ENCODE measurements at regions not wholly inside any gene's neighbourhood (a gene's known extent, or its start where the extent isn't known, plus 50 kb on each side); places are given as distances from the start of the nearest gene placed in this dataset.

DNA sequence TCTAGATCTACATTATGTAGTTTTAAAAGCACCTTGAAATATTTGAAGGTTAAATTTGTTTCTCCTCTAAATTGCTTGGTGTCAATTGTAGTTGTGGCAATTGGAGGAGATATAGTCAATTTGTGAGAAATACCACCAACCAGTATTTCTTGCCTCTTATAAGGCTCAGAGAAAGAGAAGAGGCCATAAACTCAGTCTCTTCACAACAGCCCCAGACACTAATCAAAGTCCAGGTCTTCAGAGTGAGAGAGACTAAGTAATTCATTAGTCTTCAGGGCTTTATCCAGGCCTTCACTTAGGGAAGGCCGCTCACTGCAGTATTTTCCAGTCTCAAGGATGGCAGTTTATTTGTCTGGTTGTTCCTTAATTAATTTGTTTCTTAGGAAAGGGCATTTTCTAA lies 168.0 kb upstream of the RGMB start:
- H3K4me1 Mint-ChIP-seq (ENCODE audit: low read depth) = peaks cover 22% of the 10 kb centered on the region
- no peaks in the 10 kb centered on the region for H3K27me3 Mint-ChIP-seq (ENCODE audit: low read depth)
- no peak overlapping the region for H3K27ac Mint-ChIP-seq (ENCODE audit: unreplicated experiment)
- no peak for DNase-seq (ENCODE audit: low spot score)
- TF ChIP-seq, protein P1, sequence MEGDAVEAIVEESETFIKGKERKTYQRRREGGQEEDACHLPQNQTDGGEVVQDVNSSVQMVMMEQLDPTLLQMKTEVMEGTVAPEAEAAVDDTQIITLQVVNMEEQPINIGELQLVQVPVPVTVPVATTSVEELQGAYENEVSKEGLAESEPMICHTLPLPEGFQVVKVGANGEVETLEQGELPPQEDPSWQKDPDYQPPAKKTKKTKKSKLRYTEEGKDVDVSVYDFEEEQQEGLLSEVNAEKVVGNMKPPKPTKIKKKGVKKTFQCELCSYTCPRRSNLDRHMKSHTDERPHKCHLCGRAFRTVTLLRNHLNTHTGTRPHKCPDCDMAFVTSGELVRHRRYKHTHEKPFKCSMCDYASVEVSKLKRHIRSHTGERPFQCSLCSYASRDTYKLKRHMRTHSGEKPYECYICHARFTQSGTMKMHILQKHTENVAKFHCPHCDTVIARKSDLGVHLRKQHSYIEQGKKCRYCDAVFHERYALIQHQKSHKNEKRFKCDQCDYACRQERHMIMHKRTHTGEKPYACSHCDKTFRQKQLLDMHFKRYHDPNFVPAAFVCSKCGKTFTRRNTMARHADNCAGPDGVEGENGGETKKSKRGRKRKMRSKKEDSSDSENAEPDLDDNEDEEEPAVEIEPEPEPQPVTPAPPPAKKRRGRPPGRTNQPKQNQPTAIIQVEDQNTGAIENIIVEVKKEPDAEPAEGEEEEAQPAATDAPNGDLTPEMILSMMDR (IDR thresholded peaks at IDR 0.05) = no peak
- H3K9me3 Mint-ChIP-seq (ENCODE audit: low read depth) = no peaks in the 10 kb centered on the region
- no peak overlapping the region for H3K4me3 Mint-ChIP-seq (ENCODE audit: unreplicated experiment)
- no peaks in the 10 kb centered on the region for H3K36me3 Mint-ChIP-seq (ENCODE audit: low read depth)

DNA sequence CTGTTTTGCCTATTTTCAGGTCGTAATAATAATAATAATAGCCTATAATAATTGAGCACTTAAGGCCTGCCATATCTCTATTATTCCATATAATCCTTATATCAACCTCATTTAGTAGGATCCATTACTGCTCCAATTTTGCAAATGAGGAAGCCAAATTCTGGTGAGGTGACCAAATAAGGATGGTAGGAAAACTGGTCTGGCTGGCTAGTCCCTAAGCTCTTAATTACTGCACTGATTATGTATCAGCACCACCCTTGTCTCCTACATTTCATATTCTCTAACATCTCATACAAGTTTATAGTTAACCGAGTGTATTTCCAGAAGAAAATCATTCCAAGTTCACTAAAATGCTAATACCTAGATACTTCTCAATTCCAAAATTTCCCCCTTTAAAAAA lies 166.5 kb upstream of the RGMB start:
- TF ChIP-seq, protein P1 (IDR thresholded peaks at IDR 0.05) = no peak
- no peaks in the 10 kb centered on the region for H3K36me3 Mint-ChIP-seq (ENCODE audit: low read depth)
- H3K27me3 Mint-ChIP-seq (ENCODE audit: low read depth) = no peaks in the 10 kb centered on the region
- no peak overlapping the region for H3K27ac Mint-ChIP-seq (ENCODE audit: unreplicated experiment)
- H3K9me3 Mint-ChIP-seq (ENCODE audit: low read depth) = no peaks in the 10 kb centered on the region
- no peak overlapping the region for H3K4me3 Mint-ChIP-seq (ENCODE audit: unreplicated experiment)
- DNase-seq (ENCODE audit: low spot score) = no peak
- H3K4me1 Mint-ChIP-seq (ENCODE audit: low read depth) = peaks cover 22% of the 10 kb centered on the region

DNA sequence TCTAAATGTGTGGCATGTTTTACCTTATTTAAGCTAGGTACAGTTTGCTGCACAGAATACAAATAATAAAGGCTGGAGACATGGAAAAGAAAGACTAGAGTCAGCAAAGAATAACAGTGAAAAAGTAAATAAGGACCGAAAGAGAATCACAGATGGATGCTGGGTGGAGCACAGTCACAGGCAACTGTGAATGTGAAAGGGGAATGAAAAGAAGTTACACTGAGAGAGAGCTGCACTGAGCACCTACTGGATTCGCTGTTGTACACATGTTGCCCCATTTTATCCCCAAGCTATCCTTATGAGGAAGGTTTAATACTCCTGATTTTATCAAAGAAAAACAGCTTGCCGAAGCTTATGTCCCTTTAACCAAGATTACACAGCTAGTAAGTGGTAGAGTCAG lies 165.4 kb upstream of the RGMB start:
- no peaks in the 10 kb centered on the region for H3K36me3 Mint-ChIP-seq (ENCODE audit: low read depth)
- no peak overlapping the region for H3K4me3 Mint-ChIP-seq (ENCODE audit: unreplicated experiment)
- no peak for DNase-seq (ENCODE audit: low spot score)
- TF ChIP-seq, protein P1 (IDR thresholded peaks at IDR 0.05) = no peak
- no peak overlapping the region for H3K27ac Mint-ChIP-seq (ENCODE audit: unreplicated experiment)
- H3K4me1 Mint-ChIP-seq (ENCODE audit: low read depth) = peaks cover 14% of the 10 kb centered on the region
- no peaks in the 10 kb centered on the region for H3K9me3 Mint-ChIP-seq (ENCODE audit: low read depth)
- H3K27me3 Mint-ChIP-seq (ENCODE audit: low read depth) = no peaks in the 10 kb centered on the region

DNA sequence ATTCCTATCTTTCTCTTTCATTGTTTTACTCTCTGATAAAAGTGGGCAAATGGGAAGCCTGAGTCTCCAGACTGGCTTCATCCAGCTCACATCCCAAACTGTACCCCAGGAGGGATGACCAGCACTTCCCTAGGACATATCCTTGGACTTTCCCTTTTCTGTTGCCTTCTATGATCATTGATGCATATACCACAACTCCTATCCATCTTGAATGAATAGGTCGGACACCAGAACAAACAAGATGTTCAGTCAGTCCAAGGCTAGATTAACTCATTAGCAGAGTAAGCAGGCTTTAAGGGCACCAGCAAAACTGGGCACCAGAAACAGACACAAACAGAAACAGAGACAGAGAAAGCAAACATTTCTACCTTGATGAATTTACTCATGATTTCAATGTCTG lies 159.1 kb upstream of the RGMB start:
- Mint-ChIP-seq H3K9me3 (ENCODE audit: low read depth) (no peaks in the 10 kb centered on the region), H3K27me3 (ENCODE audit: low read depth) (no peaks in the 10 kb centered on the region), H3K4me1 (ENCODE audit: low read depth) (no peaks in the 10 kb centered on the region), H3K4me3 (ENCODE audit: unreplicated experiment) (no peak overlapping the region), H3K36me3 (ENCODE audit: low read depth) (peaks cover 2% of the 10 kb centered on the region), H3K27ac (ENCODE audit: unreplicated experiment) (no peak overlapping the region)
- no peak for DNase-seq (ENCODE audit: low spot score)
- TF ChIP-seq, protein P1 (IDR thresholded peaks at IDR 0.05) = no peak

DNA sequence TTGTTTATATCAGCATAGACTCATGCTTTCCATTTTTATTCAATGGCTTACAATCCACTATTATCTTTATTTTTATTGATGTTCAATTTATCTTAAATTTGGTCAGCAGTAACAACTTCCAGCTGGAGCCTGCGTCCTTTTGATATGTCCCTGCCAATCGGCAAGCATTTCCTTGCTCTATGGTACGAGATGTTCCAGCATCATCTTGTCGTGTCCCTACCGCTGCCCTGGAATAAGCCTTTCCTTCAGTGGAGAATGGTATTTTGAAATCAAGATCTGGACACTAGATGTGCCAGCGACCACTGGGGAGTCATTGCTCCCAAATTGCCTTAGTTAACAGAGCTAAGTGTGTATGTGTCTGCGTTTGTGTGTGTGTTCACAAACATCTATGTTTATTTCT lies 151.6 kb upstream of the RGMB start:
- Mint-ChIP-seq H3K4me3 (ENCODE audit: unreplicated experiment) (no peak overlapping the region), H3K27ac (ENCODE audit: unreplicated experiment) (no peak overlapping the region), H3K4me1 (ENCODE audit: low read depth) (no peaks in the 10 kb centered on the region), H3K36me3 (ENCODE audit: low read depth) (peaks cover 2% of the 10 kb centered on the region), H3K27me3 (ENCODE audit: low read depth) (no peaks in the 10 kb centered on the region), H3K9me3 (ENCODE audit: low read depth) (no peaks in the 10 kb centered on the region)
- no peak for DNase-seq (ENCODE audit: low spot score)
- TF ChIP-seq, protein P1 (IDR thresholded peaks at IDR 0.05) = no peak

All from chondrocyte (in vitro differentiated cells).